Activated effector memory CD4-positive, alpha-beta T cell treated with Interleukin-2 at 50 U/mL for 16 hours (primary cell): ENCODE measurements at regions not wholly inside any gene's neighbourhood (a gene's known extent, or its start where the extent isn't known, plus 50 kb on each side); places are given as distances from the start of the nearest gene placed in this dataset.
"Not testable (repeated sequence)": the region's sequence is repeated elsewhere in the genome, so short reads cannot be mapped to it uniquely, and the experiment has no call there.

ENCODE experiments used
- DNase-seq: peaks from one replicate; pipeline ENCODE4 v3.0.0-alpha.2; 2020

GRCh38 chr1:82152356-82153271 lies 351.9 kb downstream of the ADGRL2 start:
- no peak for DNase-seq

GRCh38 chr1:82145656-82146055 lies 344.9 kb downstream of the ADGRL2 start:
- DNase-seq: no peak

GRCh38 chr1:82143108-82143833 lies 342.5 kb downstream of the ADGRL2 start:
- DNase-seq: no peak

GRCh38 chr1:82141390-82141789 lies 340.7 kb downstream of the ADGRL2 start:
- no peak for DNase-seq

GRCh38 chr1:82139751-82140468 lies 339.2 kb downstream of the ADGRL2 start:
- no peak for DNase-seq

GRCh38 chr1:82136351-82136750 lies 335.6 kb downstream of the ADGRL2 start:
- DNase-seq: not testable (repeated sequence)

GRCh38 chr1:82125866-82126265 lies 325.1 kb downstream of the ADGRL2 start:
- DNase-seq: no peak

GRCh38 chr1:82125119-82125518 lies 324.4 kb downstream of the ADGRL2 start:
- DNase-seq: no peak

GRCh38 chr1:82121421-82121820 lies 320.7 kb downstream of the ADGRL2 start:
- DNase-seq: no peak

- no peak for DNase-seq
These were observed 315.4 kb downstream of the ADGRL2 start for GRCh38 chr1:82116105-82116504.

GRCh38 chr1:82114887-82115286 lies 314.2 kb downstream of the ADGRL2 start:
- DNase-seq: no peak

GRCh38 chr1:82110366-82111254 lies 309.9 kb downstream of the ADGRL2 start:
- no peak for DNase-seq

GRCh38 chr1:82108843-82109242 lies 308.1 kb downstream of the ADGRL2 start:
- DNase-seq: no peak

GRCh38 chr1:82106672-82107071 lies 305.9 kb downstream of the ADGRL2 start:
- DNase-seq: no peak

- no peak for DNase-seq
These were observed 298.4 kb downstream of the ADGRL2 start for GRCh38 chr1:82099170-82099569.

GRCh38 chr1:82094136-82094535 lies 293.4 kb downstream of the ADGRL2 start:
- DNase-seq: no peak

GRCh38 chr1:82091729-82092128 lies 291.0 kb downstream of the ADGRL2 start:
- DNase-seq: no peak

GRCh38 chr1:82091265-82091664 lies 290.5 kb downstream of the ADGRL2 start:
- no peak for DNase-seq

- DNase-seq: no peak
These were observed 289.4 kb downstream of the ADGRL2 start for GRCh38 chr1:82090104-82090503.

- no peak for DNase-seq
These were observed 286.0 kb downstream of the ADGRL2 start for GRCh38 chr1:82086739-82087138.

GRCh38 chr1:82079607-82080006 lies 278.9 kb downstream of the ADGRL2 start:
- no peak for DNase-seq

- no peak for DNase-seq
These were observed 272.9 kb downstream of the ADGRL2 start for GRCh38 chr1:82073659-82074058.
